ENCODE measurements at regions not wholly inside any gene's neighbourhood (a gene's known extent, or its start where the extent isn't known, plus 50 kb on each side); places are given as distances from the start of the nearest gene placed in this dataset.

DNA sequence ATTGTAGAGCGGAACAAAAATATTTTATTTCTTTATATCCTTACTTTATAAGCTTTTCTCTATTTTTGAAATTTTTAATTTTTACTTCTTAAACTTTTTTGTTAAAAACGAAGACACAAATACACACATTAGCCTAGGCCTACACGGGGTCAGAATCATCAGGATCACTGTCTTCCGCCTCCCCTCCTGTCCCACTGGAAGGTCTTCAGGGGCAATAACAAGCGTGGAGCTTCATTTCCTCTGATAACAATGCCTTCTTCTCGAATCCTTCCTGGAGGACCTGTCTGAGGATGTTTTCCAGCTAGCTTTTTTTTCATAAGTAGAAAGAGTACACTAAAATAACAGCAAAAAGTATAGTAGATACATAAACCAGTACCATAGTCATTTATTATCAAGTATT is 77.7 kb upstream of the DGKG start:
- TF ChIP-seq POLR2AphosphoS5 (IDR thresholded peaks at IDR 0.05), result no peak
- TF ChIP-seq, protein P1, sequence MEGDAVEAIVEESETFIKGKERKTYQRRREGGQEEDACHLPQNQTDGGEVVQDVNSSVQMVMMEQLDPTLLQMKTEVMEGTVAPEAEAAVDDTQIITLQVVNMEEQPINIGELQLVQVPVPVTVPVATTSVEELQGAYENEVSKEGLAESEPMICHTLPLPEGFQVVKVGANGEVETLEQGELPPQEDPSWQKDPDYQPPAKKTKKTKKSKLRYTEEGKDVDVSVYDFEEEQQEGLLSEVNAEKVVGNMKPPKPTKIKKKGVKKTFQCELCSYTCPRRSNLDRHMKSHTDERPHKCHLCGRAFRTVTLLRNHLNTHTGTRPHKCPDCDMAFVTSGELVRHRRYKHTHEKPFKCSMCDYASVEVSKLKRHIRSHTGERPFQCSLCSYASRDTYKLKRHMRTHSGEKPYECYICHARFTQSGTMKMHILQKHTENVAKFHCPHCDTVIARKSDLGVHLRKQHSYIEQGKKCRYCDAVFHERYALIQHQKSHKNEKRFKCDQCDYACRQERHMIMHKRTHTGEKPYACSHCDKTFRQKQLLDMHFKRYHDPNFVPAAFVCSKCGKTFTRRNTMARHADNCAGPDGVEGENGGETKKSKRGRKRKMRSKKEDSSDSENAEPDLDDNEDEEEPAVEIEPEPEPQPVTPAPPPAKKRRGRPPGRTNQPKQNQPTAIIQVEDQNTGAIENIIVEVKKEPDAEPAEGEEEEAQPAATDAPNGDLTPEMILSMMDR (IDR thresholded peaks at IDR 0.05), result no peak
